ENCODE measurements at regions not wholly inside any gene's neighbourhood (a gene's known extent, or its start where the extent isn't known, plus 50 kb on each side); places are given as distances from the start of the nearest gene placed in this dataset.

GRCh38 chr12:127720334-127720733, 546.6 kb upstream of the TMEM132C start:
- no peak for DNase-seq (ENCODE audit: low read depth in 2 of 2)

DNA sequence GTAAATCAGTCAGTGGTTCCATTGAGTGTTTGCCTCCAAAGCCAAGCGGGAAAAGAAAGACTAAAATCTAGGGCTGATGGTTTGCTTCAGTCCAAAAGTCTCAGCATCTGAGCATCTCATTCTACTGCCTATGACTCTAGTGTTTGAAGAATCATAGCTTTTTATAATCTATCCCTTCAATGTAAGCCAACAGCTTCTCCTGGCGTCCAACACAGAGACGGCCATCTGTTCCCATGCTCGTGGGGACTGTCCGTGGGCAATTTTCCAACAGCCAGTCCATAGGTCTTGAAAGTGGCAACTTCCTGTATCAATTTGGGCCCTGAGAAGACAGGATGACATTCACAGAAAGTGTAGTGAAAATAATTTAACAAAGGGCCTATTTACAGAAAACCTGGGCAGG, 544.4 kb upstream of the TMEM132C start:
- DNase-seq (ENCODE audit: low read depth in 2 of 2), result no peak

DNA sequence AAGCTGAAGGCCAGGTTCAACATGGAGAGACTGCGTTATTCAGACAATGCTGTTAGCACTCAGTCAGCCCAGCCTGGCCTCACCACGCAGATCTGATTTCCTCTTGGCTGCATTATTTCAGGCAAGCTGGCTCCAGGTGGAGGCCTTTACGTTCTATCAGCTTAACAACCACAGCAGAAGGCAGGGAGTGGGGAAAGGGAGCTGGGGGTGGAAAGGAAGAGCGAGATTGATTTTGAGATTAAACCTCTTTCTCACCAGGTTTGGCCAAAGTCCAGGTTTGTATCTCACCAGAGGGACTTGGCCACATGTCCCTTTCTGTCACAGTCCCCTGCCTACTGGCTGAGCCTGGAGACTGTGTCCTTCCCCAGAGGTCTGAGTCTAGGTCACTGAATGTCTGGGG, 543.7 kb upstream of the TMEM132C start:
- no peak for DNase-seq (ENCODE audit: low read depth in 2 of 2)

GRCh38 chr12:127726671-127727315, 540.2 kb upstream of the TMEM132C start:
- no peak for DNase-seq (ENCODE audit: low read depth in 2 of 2)

GRCh38 chr12:127728285-127728684, 538.7 kb upstream of the TMEM132C start:
- DNase-seq (ENCODE audit: low read depth in 2 of 2), result no peak

DNA sequence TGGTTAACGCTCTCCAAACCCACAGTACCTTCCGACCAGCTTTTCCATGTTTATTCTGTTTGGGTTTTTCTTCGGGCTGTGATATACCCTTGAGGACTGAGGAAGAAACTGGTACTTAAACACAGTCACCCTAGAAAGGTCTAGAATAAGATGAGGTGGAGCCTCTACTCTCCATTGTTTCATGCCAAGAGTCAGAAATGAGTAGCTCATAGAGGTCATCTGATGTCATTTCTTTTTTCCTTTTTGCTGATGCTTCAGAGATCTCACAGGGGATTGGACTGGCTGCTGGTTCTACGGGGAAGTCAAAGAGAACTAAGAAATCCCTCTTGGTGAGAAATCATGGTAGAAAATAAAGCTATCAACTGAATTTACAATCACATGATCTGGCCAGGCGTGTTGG, 538.2 kb upstream of the TMEM132C start:
- DNase-seq (ENCODE audit: low read depth in 2 of 2), result no peak

GRCh38 chr12:127729381-127729780, 537.6 kb upstream of the TMEM132C start:
- no peak for DNase-seq (ENCODE audit: low read depth in 2 of 2)

DNA sequence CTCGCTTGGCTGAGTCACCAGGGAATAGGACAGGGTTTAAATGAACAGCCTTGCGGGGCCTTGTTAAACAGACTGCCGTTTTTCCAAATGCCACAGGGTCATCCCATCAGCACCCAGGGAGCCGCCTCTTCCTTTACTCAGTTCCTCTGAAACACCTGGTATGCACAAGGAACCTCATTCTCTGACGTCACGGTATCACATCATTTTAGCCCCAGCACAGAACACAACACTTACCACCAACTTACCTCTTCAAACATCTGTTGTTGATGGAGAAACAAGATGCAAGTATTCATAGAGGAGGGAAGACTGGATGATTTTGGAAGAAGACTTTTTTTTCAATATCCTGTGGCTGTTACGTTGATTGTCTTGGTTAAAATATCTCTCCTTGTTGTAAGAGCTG, 535.3 kb upstream of the TMEM132C start:
- no peak for DNase-seq (ENCODE audit: low read depth in 2 of 2)

DNA sequence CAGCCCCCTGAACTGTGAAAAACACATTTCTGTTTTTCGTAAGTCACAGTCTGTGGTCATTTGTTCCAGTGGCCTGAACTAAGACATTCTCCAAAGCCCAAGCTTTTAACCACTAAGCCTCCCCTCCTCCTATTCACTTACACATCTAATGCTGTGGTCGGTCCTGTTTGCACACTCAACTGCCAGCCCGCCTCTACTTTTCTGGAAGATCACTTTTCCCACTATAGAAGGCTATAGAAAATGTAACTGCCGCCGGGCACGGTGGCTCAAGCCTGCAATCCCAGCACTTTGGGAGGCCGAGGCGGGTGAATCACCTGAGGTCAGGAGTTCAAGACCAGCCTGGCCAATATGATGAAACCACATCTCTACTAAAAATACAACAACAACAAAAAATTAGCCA, 524.7 kb upstream of the TMEM132C start:
- no peak for DNase-seq (ENCODE audit: low read depth in 2 of 2)

GRCh38 chr12:127745469-127746212, 521.3 kb upstream of the TMEM132C start:
- DNase-seq (ENCODE audit: low read depth in 2 of 2), result no peak

DNA sequence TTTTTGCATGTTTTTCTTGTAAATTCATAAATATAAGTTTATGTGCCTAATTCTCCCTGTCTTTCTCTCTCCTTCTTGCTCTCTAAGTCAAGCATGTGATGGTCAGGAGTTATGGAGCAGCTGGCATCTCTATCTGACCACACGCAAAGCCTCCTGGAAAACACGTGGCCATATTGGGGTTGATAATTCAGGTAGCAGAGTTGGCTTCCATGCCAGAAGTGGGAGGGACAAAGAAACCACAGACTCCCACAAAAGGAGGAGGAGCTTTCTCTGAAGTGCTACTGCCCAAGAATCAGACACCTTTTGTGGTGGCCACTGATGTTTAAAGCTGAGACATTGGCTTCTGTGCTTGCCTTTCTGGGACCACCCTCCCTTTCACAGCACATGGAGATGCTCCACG, 517.6 kb upstream of the TMEM132C start:
- DNase-seq (ENCODE audit: low read depth in 2 of 2), result no peak

DNA sequence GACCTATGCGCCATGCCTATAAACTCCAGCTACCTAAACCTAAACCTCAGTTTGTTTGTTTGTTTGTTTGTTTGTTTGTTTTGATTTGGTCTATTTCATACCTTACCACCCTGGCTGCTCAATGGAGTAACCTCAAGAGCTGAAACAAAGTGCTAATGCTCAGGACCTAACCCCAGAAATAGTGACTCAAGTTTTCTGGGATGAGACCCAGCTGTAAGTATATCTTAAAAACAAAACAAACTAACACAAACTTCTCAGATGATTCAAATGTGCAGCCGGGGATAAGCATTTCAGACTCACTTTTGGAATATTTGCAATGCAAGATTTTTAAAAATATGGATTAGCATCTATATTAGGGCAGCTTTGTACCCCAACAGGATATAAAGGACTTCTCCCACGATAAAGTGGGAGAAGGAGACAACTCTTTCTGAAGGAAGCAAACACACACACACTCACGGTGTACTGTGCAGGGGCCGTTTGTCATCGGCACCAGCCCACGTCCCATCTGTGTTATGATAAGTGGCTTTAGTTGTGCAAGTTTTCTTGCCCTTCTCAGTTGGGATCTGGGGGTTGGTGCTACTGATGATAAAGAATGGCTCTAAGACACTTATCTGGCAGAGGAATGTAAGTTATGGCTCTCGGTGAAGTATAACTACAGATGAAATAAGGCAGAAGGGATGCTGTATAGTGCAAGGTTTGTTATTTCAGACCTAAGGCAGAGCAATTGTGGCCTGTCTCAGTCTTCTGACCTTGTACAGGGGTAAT, 516.7 kb upstream of the TMEM132C start:
- no peak for DNase-seq (ENCODE audit: low read depth in 2 of 2)

GRCh38 chr12:127752802-127753201, 514.2 kb upstream of the TMEM132C start:
- DNase-seq (ENCODE audit: low read depth in 2 of 2), result no peak

DNA sequence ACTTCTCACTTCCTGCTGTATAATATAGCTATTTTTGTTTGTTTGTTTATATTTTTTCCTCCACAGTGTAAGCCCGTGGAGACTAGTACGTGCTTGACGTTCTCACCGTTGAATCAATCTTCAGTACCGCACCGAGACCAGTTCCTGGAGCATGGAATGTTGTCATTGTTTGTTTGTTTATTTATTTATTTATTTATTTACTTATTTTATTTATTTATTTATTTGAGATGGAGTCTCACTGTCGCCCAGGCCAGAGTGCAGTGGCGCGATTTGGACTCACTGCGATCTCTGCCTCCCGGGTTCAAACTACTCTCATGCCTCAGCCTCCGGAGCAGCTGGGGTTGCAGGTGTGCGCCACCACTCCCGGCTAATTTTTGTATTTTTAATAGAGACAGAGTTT, 506.6 kb upstream of the TMEM132C start:
- DNase-seq (ENCODE audit: low read depth in 2 of 2), result no peak

DNA sequence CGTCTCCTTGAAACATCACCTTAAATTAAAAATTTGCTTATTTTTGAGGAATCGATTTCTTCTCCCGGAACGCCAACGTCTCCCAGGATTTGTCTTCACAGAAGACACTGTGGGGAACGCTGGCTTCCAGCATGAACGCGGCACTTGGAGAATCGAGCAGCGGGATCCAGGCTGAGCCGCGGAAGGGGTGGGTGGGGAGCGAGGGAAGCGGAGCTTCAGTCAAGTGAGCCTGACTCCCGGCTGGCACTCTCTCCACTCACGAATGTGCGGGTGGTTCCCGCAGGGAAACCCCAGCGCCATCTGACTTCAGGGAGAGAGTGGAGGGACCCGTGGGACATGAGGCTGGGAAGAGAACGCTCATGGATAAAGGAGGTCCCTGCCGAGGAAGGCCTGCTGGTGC, 506.0 kb upstream of the TMEM132C start:
- DNase-seq (ENCODE audit: low read depth in 2 of 2), result no peak

DNA sequence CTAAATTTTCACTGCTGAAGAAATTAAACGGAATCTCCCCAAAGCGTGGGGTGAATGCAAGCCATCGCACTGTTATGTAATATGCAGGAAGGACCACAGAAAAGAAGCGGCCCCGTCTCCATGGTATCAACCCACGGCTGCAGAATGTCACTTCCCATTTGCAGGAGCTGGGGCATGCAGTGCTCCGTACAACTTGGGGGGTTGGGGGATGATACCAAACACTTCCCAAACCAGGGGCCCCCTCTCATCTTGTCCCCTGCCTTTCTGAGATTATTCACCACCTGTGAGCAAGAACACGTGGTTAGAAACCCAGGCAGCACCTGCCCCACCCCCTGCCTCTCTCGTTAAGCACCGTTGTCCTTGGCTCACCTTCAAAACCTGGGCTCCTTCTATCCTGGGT, 505.1 kb upstream of the TMEM132C start:
- no peak for DNase-seq (ENCODE audit: low read depth in 2 of 2)

DNA sequence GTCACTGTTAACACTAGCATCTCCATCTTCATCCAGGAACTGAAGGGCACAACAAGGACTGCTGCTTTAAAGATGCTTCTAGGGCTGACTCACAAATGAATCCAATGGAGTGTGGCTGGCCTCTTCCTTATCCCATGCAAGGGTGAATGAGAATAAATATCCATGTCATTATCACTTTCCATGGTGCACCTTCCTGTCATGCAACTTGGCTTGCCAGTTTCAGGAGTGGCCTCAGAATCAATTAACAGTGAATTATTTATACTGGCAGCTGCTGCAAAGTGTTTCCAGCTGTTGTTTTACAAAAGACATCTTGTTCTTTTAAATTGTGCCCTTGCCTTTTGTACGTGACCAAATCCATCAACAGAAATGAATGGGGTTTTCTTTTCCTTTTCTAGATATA, 499.3 kb upstream of the TMEM132C start:
- DNase-seq (ENCODE audit: low read depth in 2 of 2), result no peak

- no peak for DNase-seq (ENCODE audit: low read depth in 2 of 2)
Measured at GRCh38 chr12:127770118-127770517, 496.9 kb upstream of the TMEM132C start.

- no peak for DNase-seq (ENCODE audit: low read depth in 2 of 2)
Measured at GRCh38 chr12:127771546-127771945, 495.4 kb upstream of the TMEM132C start.

GRCh38 chr12:127773520-127773919, 493.4 kb upstream of the TMEM132C start:
- DNase-seq (ENCODE audit: low read depth in 2 of 2), result no peak

DNA sequence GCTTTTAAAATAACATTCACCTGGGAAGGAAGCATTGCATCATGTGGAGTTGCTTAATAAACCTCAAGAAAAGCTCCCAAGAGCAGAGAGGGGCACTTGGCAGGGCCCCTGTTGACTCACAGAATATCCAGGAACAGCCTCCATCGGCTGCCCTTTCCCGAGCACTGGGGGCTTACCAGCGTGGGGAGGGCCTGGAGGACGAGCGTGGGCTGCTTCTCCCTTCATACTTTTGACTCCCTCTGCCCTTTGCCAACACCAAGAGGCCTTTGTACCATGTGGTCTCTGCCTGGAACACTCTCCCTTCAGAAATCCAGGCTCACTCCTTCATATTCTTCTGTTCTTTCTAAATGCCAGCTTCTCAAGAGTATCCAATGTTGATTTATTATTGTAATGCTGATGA, 492.1 kb upstream of the TMEM132C start:
- no peak for DNase-seq (ENCODE audit: low read depth in 2 of 2)

GRCh38 chr12:127779301-127780045, 487.5 kb upstream of the TMEM132C start:
- no peak for DNase-seq (ENCODE audit: low read depth in 2 of 2)
